ENCODE measurements at regions not wholly inside any gene's neighbourhood (a gene's known extent, or its start where the extent isn't known, plus 50 kb on each side); places are given as distances from the start of the nearest gene placed in this dataset.

- Histone ChIP-seq H3K4me1 (no peaks in the 10 kb centered on the region), H3K27me3 (no peaks in the 10 kb centered on the region), H3K27ac (no peak overlapping the region), H3K4me3 (no peak overlapping the region), H3K9me3 (no peaks in the 10 kb centered on the region), H3K36me3 (no peaks in the 10 kb centered on the region)
- 82% methylated on average over 1 of the region's 1 CpG for WGBS
- no peak for DNase-seq (ENCODE audit: low spot score in 2 of 2)
- TF ChIP-seq EP300 (IDR thresholded peaks at IDR 0.05) (no peak), CTCF (IDR thresholded peaks at IDR 0.05) (no peak), POLR2A (IDR thresholded peaks at IDR 0.05) (no peak), POLR2AphosphoS5 (IDR thresholded peaks at IDR 0.05) (no peak)
These were observed 1394.6 kb upstream of the AGA start for GRCh38 chr4:178836865-178837264.

DNA sequence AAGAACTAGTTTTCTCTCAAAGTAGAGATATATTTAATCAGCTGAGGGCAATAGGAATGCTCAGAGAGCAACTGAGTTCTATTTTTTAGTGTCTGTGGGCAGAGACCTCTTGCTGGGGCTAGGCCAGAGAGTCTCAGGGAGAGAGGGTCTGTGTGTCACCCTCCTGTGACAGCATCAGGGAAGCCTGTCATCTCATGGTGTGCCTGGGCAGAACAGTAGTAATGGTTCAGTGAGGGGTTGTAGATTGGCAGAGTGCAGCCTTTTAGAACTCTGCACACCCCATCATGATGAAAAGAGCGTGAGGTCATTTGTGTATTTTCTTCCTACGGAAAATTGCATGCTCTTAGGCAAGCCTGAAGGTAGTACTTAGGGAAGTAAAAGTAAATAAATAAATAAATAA is 1396.5 kb upstream of the AGA start:
- H3K9me3 ChIP-seq = no peaks in the 10 kb centered on the region
- no peak overlapping the region for H3K27ac ChIP-seq
- no peaks in the 10 kb centered on the region for H3K36me3 ChIP-seq
- no peak for DNase-seq (ENCODE audit: low spot score in 2 of 2)
- H3K27me3 ChIP-seq = no peaks in the 10 kb centered on the region
- WGBS = 79% methylated on average over 2 of the region's 2 CpGs
- no peaks in the 10 kb centered on the region for H3K4me1 ChIP-seq
- no peak overlapping the region for H3K4me3 ChIP-seq
- TF ChIP-seq CTCF (IDR thresholded peaks at IDR 0.05) = no peak
- TF ChIP-seq EP300 (IDR thresholded peaks at IDR 0.05) = no peak
- TF ChIP-seq POLR2A (IDR thresholded peaks at IDR 0.05) = no peak
- TF ChIP-seq POLR2AphosphoS5 (IDR thresholded peaks at IDR 0.05) = no peak

GRCh38 chr4:178856139-178856800 is 1414.0 kb upstream of the AGA start:
- TF ChIP-seq CTCF (IDR thresholded peaks at IDR 0.05) = no peak
- TF ChIP-seq POLR2A (IDR thresholded peaks at IDR 0.05) = no peak
- TF ChIP-seq EP300 (IDR thresholded peaks at IDR 0.05) = no peak
- TF ChIP-seq POLR2AphosphoS5 (IDR thresholded peaks at IDR 0.05) = no peak
- 64% methylated on average over 4 of the region's 4 CpGs for WGBS
- Histone ChIP-seq H3K4me3 (no peak overlapping the region), H3K27ac (no peak overlapping the region), H3K9me3 (no peaks in the 10 kb centered on the region), H3K27me3 (no peaks in the 10 kb centered on the region), H3K4me1 (no peaks in the 10 kb centered on the region), H3K36me3 (no peaks in the 10 kb centered on the region)
- no peak for DNase-seq (ENCODE audit: low spot score in 2 of 2)

DNA sequence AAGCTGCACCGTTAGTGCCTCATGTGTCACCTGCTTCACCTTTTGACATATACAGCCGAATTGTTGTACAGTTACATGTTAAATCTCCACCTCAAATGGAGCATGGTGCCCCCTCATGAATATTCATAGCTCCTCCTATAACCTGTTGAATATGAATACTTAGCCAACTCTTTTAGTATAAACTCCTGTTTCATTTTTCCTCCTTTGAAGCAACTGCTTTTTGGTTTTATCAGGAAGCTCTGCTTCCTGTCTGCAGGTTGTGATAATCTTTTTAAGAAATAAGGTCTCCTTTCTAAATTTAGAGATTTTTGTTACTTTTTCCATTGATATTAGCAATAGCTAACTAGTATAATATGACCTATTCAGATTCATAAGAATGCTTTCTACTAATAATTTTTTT is 1429.2 kb upstream of the AGA start:
- TF ChIP-seq EP300 (IDR thresholded peaks at IDR 0.05) (no peak), CTCF (IDR thresholded peaks at IDR 0.05) (no peak), POLR2A (IDR thresholded peaks at IDR 0.05) (no peak), POLR2AphosphoS5 (IDR thresholded peaks at IDR 0.05) (no peak)
- H3K36me3 ChIP-seq = no peaks in the 10 kb centered on the region
- H3K27me3 ChIP-seq = no peaks in the 10 kb centered on the region
- no peak overlapping the region for H3K27ac ChIP-seq
- H3K4me3 ChIP-seq = no peak overlapping the region
- DNase-seq (ENCODE audit: low spot score in 2 of 2) = no peak
- H3K9me3 ChIP-seq = no peaks in the 10 kb centered on the region
- 75% methylated on average over 2 of the region's 2 CpGs for WGBS
- no peaks in the 10 kb centered on the region for H3K4me1 ChIP-seq

DNA sequence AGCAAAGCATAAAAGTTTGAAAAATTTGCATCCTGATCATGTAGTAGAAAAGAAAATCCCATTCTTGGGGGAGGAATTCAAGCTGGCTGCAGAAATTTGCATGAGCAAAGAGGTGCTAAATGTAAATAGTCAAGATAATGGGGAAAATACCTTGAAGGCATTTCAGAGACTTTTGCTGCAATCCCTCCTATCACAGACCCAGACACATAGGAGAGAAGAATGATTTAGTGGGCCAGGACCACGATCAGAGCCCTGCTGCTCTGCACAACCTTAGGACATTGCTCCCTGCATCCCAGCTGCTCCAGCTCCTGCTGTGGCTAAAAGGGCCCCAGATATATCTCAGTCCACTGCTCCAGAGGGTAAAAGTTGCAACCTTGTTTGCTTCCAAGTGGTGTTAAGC is 1439.7 kb upstream of the AGA start:
- Histone ChIP-seq H3K9me3 (peaks cover 13% of the 10 kb centered on the region), H3K27me3 (no peaks in the 10 kb centered on the region), H3K4me1 (no peaks in the 10 kb centered on the region), H3K36me3 (no peaks in the 10 kb centered on the region), H3K4me3 (no peak overlapping the region), H3K27ac (no peak overlapping the region)
- DNase-seq (ENCODE audit: low spot score in 2 of 2) = no peak
- no peak for TF ChIP-seq POLR2A (IDR thresholded peaks at IDR 0.05)
- TF ChIP-seq EP300 (IDR thresholded peaks at IDR 0.05) = no peak
- no peak for TF ChIP-seq POLR2AphosphoS5 (IDR thresholded peaks at IDR 0.05)
- TF ChIP-seq CTCF (IDR thresholded peaks at IDR 0.05) = no peak
- 0% methylated on average over 1 of the region's 1 CpG for WGBS
